CD14-positive monocyte (primary cell): ENCODE measurements at regions not wholly inside any gene's neighbourhood (a gene's known extent, or its start where the extent isn't known, plus 50 kb on each side); places are given as distances from the start of the nearest gene placed in this dataset.

Source experiments
- DNase-seq, 3 donors: peaks; one replicate each; pipeline ENCODE4 v3.0.0-alpha.2; 2011 to 2022
- H2AFZ ChIP-seq: 2 replicates; pipeline ENCODE4 v1.6.0; 2012; ENCODE audit warnings: mild to moderate bottlenecking, low read depth, low read length, inconsistent platforms; ENCODE audit not compliant: insufficient read depth, poor library complexity, severe bottlenecking
- H3K27ac ChIP-seq, 2 donors: 1 replicate in 1 of 2; 2 replicates in 1 of 2; pipeline ENCODE4 v1.5.1; 2012 to 2013; ENCODE audit warnings: low read length in 2 of 2, control low read depth in 1 of 2, inconsistent platforms in 1 of 2, low read depth in 1 of 2, mild to moderate bottlenecking in 1 of 2
- H3K27me3 ChIP-seq, 2 donors: one replicate each; pipeline versions ENCODE4 v1.6.0 to v1.6.1; 2011 to 2013; ENCODE audit warnings: low read length in 2 of 2; ENCODE audit not compliant: control insufficient read depth in 2 of 2, insufficient read depth in 2 of 2
- H3K36me3 ChIP-seq, 2 donors: replicated peaks in 1 of 2; 1 replicate in 1 of 2; 2 replicates in 1 of 2; pipeline versions ENCODE4 v1.5.1 to v1.6.1; 2012 to 2013; ENCODE audit warnings: low read length in 2 of 2, control low read depth in 1 of 2, inconsistent platforms in 1 of 2, mild to moderate bottlenecking in 1 of 2; ENCODE audit not compliant: insufficient read depth in 2 of 2, control insufficient read depth in 1 of 2
- H3K4me1 ChIP-seq, 2 donors: 1 replicate in 1 of 2; 2 replicates in 1 of 2; pipeline versions ENCODE4 v1.5.1 to v1.6.1; 2012 to 2013; ENCODE audit warnings: low read length in 2 of 2, control low read depth in 1 of 2, inconsistent platforms in 1 of 2, mild to moderate bottlenecking in 1 of 2, moderate library complexity in 1 of 2; ENCODE audit not compliant: insufficient read depth in 2 of 2, control insufficient read depth in 1 of 2
- H3K4me2 ChIP-seq: replicated peaks from 2 replicates; pipeline ENCODE3; 2012; ENCODE audit warnings: low read length, moderate library complexity, mild to moderate bottlenecking; ENCODE audit not compliant: poor library complexity, severe bottlenecking; ENCODE audit errors: extremely low read depth
- H3K4me3 ChIP-seq, 3 experiments: fragments of 200-600 bp in 1 of 3; sonication (generic) in 1 of 3; replicated peaks in 1 of 3; 1 replicate in 2 of 3; 2 replicates in 1 of 3; pipeline ENCODE4 v1.5.1; 2011 to 2013; ENCODE audit warnings: low read length in 3 of 3, mild to moderate bottlenecking in 3 of 3, control low read depth in 2 of 3, low read depth in 2 of 3, inconsistent platforms in 1 of 3, moderate library complexity in 1 of 3
- H3K79me2 ChIP-seq: 2 replicates; pipeline ENCODE4 v1.6.0; 2012; ENCODE audit warnings: mild to moderate bottlenecking, control low read depth, inconsistent platforms, low read length, moderate library complexity; ENCODE audit not compliant: insufficient read depth
- H3K9ac ChIP-seq: 2 replicates; pipeline ENCODE4 v1.6.0; 2017; ENCODE audit warnings: low read length, mild to moderate bottlenecking; ENCODE audit not compliant: insufficient read depth, poor library complexity, severe bottlenecking
- H3K9me3 ChIP-seq, 2 donors: replicated peaks in 1 of 2; 1 replicate in 1 of 2; 2 replicates in 1 of 2; pipeline versions ENCODE4 v1.5.1 to v1.6.1; 2012 to 2013; ENCODE audit warnings: low read length in 2 of 2, control low read depth in 1 of 2; ENCODE audit not compliant: control insufficient read depth in 1 of 2, insufficient read depth in 1 of 2
- H4K20me1 ChIP-seq: 2 replicates; pipeline ENCODE4 v1.6.0; 2012; ENCODE audit warnings: mild to moderate bottlenecking, low read length, control low read depth, moderate library complexity; ENCODE audit not compliant: insufficient read depth
- H3K27ac Mint-ChIP-seq, 7 donors: one replicate each; pipeline ENCODE4 v1.8.0; 2020; ENCODE audit warnings: mild to moderate bottlenecking in 7 of 7, mixed read lengths in 7 of 7, moderate library complexity in 6 of 7, inconsistent platforms in 2 of 7
- H3K27me3 Mint-ChIP-seq, 3 donors: one replicate each; pipeline ENCODE4 v1.8.0; 2021 to 2022; ENCODE audit warnings: low read depth in 3 of 3, mild to moderate bottlenecking in 3 of 3, mixed read lengths in 3 of 3, moderate library complexity in 3 of 3, inconsistent platforms in 1 of 3
- H3K36me3 Mint-ChIP-seq, 2 donors: one replicate each; pipeline ENCODE4 v1.8.0; 2020; ENCODE audit warnings: mixed read lengths in 2 of 2, inconsistent platforms in 1 of 2, mild to moderate bottlenecking in 1 of 2
- H3K4me1 Mint-ChIP-seq: one replicate; pipeline ENCODE4 v1.8.0; 2020; ENCODE audit warnings: mild to moderate bottlenecking, mixed read lengths
- H3K4me3 Mint-ChIP-seq, 2 donors: one replicate each; pipeline ENCODE4 v1.8.0; 2020; ENCODE audit warnings: mild to moderate bottlenecking in 2 of 2, mixed read lengths in 2 of 2, moderate library complexity in 1 of 2
- H3K9me3 Mint-ChIP-seq, 7 donors: one replicate each; pipeline ENCODE4 v1.8.0; 2020 to 2022; ENCODE audit warnings: mixed read lengths in 7 of 7, mild to moderate bottlenecking in 6 of 7, moderate library complexity in 6 of 7, inconsistent platforms in 2 of 7
- CTCF ChIP-seq: fragments of 200-600 bp; IDR thresholded peaks from one replicate; pipeline ENCODE4 v1.8.0; 2022; ENCODE audit warnings: antibody characterized with exemption, mild to moderate bottlenecking
- WGBS: methylation state at CpG from one replicate; pipeline ENCODE4 v1.1.5; 2013; ENCODE audit warnings: missing lambda C conversion rate; ENCODE audit not compliant: insufficient coverage; 5-methylcytosine and 5-hydroxymethylcytosine counted together
- intact Hi-C, 2 donors: fragments of 100-400 bp; cut with micrococcal nuclease; formaldehyde crosslinking; loops; one replicate each; pipeline versions ENCODE4 v1.15.0 to v1.15.1; 2023

GRCh38 chr15:95595759-95596158 lies 734.7 kb upstream of the NR2F2 start:
- Histone ChIP-seq H3K36me3 (no peaks in the 10 kb centered on the region), H3K4me3 (no peak overlapping the region), H4K20me1 (no peaks in the 10 kb centered on the region), H3K4me2 (no peak overlapping the region), H3K27me3 (no peaks in the 10 kb centered on the region), H3K79me2 (no peaks in the 10 kb centered on the region), H2AFZ (no peak overlapping the region), H3K27ac (no peak overlapping the region), H3K4me1 (no peaks in the 10 kb centered on the region), H3K9ac (no peak overlapping the region), H3K9me3 (no peaks in the 10 kb centered on the region)
- intact Hi-C loops, result no loop called here
- Mint-ChIP-seq H3K4me1 (no peaks in the 10 kb centered on the region), H3K27ac (no peak overlapping the region), H3K36me3 (no peaks in the 10 kb centered on the region), H3K9me3 (peaks cover 0 to 2% (median 0%) of the 10 kb centered on the region in 7 donors), H3K4me3 (no peak overlapping the region), H3K27me3 (peaks cover 1 to 3% (median 2%) of the 10 kb centered on the region in 3 donors)
- TF ChIP-seq CTCF, result no peak
- no peak for DNase-seq

GRCh38 chr15:95596496-95596895 lies 734.0 kb upstream of the NR2F2 start:
- no peaks in the 10 kb centered on the region for H3K36me3 Mint-ChIP-seq
- no peak overlapping the region for H3K27ac Mint-ChIP-seq
- TF ChIP-seq CTCF, result no peak
- WGBS, result 83% methylated on average over 1 of the region's 6 CpGs
- H3K27me3 ChIP-seq, result no peaks in the 10 kb centered on the region
- no peaks in the 10 kb centered on the region for H3K9me3 ChIP-seq
- intact Hi-C loops, result no loop called here
- no peaks in the 10 kb centered on the region for H3K36me3 ChIP-seq
- no peak overlapping the region for H3K27ac ChIP-seq
- no peaks in the 10 kb centered on the region for H4K20me1 ChIP-seq
- no peaks in the 10 kb centered on the region for H3K4me1 ChIP-seq
- H3K79me2 ChIP-seq, result no peaks in the 10 kb centered on the region
- no peak overlapping the region for H3K4me2 ChIP-seq
- H3K9me3 Mint-ChIP-seq, result peaks cover 0 to 2% (median 0%) of the 10 kb centered on the region in 7 donors
- no peak overlapping the region for H3K4me3 Mint-ChIP-seq
- no peak overlapping the region for H2AFZ ChIP-seq
- H3K9ac ChIP-seq, result no peak overlapping the region
- H3K4me3 ChIP-seq, result no peak overlapping the region
- H3K4me1 Mint-ChIP-seq, result no peaks in the 10 kb centered on the region
- H3K27me3 Mint-ChIP-seq, result peaks cover 1 to 3% (median 2%) of the 10 kb centered on the region in 3 donors
- no peak for DNase-seq
